Mesothelial cell of epicardium (in vitro differentiated cells): ENCODE measurements at regions not wholly inside any gene's neighbourhood (a gene's known extent, or its start where the extent isn't known, plus 50 kb on each side); places are given as distances from the start of the nearest gene placed in this dataset.

ENCODE experiments used
- DNase-seq, 2 experiments: peaks; one replicate each; pipeline ENCODE4 v3.0.0; 2021; ENCODE audit warnings: low spot score in 2 of 2; ENCODE audit not compliant: unreplicated experiment in 2 of 2
- H3K27ac Mint-ChIP-seq: 2 replicates; pipeline ENCODE4 v1.8.0; 2021; ENCODE audit warnings: mixed read lengths
- H3K27me3 Mint-ChIP-seq: 2 replicates; pipeline ENCODE4 v1.8.0; 2021; ENCODE audit warnings: low read depth, mixed read lengths
- H3K36me3 Mint-ChIP-seq: 2 replicates; pipeline ENCODE4 v1.8.0; 2021; ENCODE audit warnings: mixed read lengths
- H3K4me1 Mint-ChIP-seq: 2 replicates; pipeline ENCODE4 v1.8.0; 2021; ENCODE audit warnings: mixed read lengths
- H3K4me3 Mint-ChIP-seq: 2 replicates; pipeline ENCODE4 v1.8.0; 2021; ENCODE audit warnings: mild to moderate bottlenecking, moderate library complexity, mixed read lengths
- H3K9me3 Mint-ChIP-seq: 2 replicates; pipeline ENCODE4 v1.8.0; 2021; ENCODE audit warnings: mixed read lengths
- TF ChIP-seq, protein P1 (sequence below): fragments of 200-600 bp; sonication (generic); IDR thresholded peaks from one replicate; pipeline ENCODE4 v1.5.0; 2021; ENCODE audit warnings: antibody characterized with exemption; ENCODE audit not compliant: unreplicated experiment

DNA sequence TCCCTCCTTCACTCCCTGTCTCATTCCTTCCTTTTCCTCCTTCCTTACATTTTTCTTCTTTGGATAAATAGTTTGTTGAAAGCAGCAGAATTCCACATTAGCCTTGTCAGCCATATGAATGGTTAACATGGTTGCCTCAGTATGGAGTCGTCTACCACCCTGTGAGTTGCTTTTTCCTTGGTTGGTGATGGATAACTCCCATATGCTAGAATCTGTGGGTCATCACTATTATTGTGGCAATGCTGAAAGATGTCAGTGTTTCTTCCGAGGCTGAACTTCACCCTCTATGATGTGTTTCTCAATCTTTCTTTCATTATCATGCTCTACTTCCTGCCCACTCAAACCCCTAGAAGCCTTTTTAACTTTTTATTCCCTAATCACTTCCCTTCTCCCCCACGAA, 481.8 kb upstream of the KCNMB2 start:
- no peak overlapping the region for H3K27ac Mint-ChIP-seq
- no peak for DNase-seq

DNA sequence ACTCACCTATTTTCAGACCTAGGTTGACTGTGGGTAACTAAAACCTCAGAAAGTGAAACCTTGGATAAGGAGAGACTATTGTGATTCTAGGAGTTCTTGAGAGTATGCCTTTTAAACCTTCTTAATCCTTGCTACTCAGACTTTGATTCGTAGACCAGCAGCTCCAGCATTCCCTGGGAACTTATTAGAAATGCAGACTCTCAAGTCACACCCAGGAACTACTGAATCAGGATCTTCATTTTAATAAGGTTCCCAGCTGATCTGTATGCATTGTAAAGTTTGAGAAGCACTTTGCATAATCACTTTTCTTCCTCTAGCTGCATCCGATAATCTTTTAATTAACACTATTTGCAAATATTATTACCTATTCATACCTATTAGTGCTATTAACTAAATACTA, 480.3 kb upstream of the KCNMB2 start:
- no peak overlapping the region for H3K27ac Mint-ChIP-seq
- no peak overlapping the region for H3K4me3 Mint-ChIP-seq
- TF ChIP-seq, protein P1, sequence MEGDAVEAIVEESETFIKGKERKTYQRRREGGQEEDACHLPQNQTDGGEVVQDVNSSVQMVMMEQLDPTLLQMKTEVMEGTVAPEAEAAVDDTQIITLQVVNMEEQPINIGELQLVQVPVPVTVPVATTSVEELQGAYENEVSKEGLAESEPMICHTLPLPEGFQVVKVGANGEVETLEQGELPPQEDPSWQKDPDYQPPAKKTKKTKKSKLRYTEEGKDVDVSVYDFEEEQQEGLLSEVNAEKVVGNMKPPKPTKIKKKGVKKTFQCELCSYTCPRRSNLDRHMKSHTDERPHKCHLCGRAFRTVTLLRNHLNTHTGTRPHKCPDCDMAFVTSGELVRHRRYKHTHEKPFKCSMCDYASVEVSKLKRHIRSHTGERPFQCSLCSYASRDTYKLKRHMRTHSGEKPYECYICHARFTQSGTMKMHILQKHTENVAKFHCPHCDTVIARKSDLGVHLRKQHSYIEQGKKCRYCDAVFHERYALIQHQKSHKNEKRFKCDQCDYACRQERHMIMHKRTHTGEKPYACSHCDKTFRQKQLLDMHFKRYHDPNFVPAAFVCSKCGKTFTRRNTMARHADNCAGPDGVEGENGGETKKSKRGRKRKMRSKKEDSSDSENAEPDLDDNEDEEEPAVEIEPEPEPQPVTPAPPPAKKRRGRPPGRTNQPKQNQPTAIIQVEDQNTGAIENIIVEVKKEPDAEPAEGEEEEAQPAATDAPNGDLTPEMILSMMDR, result no peak
- no peaks in the 10 kb centered on the region for H3K27me3 Mint-ChIP-seq
- H3K4me1 Mint-ChIP-seq, result peaks cover 10% of the 10 kb centered on the region
- no peaks in the 10 kb centered on the region for H3K36me3 Mint-ChIP-seq
- DNase-seq, result no peak
- no peaks in the 10 kb centered on the region for H3K9me3 Mint-ChIP-seq

More for the DNA sequence above, 481.8 kb upstream of the KCNMB2 start:
- peaks cover 10% of the 10 kb centered on the region for H3K4me1 Mint-ChIP-seq
- TF ChIP-seq, protein P1, result no peak
- H3K9me3 Mint-ChIP-seq, result no peaks in the 10 kb centered on the region
- no peaks in the 10 kb centered on the region for H3K27me3 Mint-ChIP-seq
- H3K4me3 Mint-ChIP-seq, result no peak overlapping the region
- H3K36me3 Mint-ChIP-seq, result no peaks in the 10 kb centered on the region

DNA sequence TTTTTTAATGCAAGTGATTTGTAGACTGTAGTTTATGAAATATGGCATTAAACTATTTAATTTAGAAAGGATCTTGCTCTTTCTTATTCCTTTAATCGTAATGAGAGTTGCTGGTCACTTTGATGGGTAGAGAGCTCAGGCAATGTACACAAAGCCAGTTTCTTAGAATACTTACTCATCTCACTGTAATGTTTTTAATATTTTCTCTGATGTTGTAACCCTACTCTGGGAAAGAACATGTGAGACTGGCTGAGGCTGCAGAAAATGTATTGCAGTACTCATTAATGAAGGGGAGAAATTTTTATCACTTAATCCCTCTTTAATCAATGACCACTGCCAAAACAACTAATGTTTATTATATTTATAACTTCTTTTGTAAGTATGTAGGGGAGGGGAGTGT, 479.4 kb upstream of the KCNMB2 start:
- Mint-ChIP-seq H3K27ac (no peak overlapping the region), H3K9me3 (no peaks in the 10 kb centered on the region), H3K4me1 (peaks cover 10% of the 10 kb centered on the region), H3K4me3 (no peak overlapping the region), H3K36me3 (no peaks in the 10 kb centered on the region), H3K27me3 (no peaks in the 10 kb centered on the region)
- TF ChIP-seq, protein P1, result no peak
- no peak for DNase-seq

DNA sequence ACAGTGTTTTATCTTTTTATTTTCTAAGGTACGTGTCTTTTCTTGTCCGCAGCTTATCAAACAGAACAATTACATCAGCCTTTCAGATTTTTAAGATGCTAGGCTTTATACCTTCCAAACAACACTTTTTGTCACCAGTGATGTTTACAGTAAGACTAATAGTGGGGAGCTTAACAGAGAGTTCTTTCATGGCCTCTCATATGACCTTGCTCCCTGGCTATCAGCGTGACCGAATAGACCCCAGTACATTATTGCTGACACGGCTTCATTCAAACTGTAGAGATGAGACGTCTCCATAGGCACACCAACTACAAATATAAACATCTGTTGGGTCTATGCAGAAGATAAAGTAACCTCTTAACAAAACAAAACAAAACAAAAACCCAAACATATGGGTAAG, 477.6 kb upstream of the KCNMB2 start:
- H3K4me3 Mint-ChIP-seq, result no peak overlapping the region
- no peaks in the 10 kb centered on the region for H3K9me3 Mint-ChIP-seq
- DNase-seq, result no peak
- H3K4me1 Mint-ChIP-seq, result peaks cover 20% of the 10 kb centered on the region
- H3K27me3 Mint-ChIP-seq, result no peaks in the 10 kb centered on the region
- TF ChIP-seq, protein P1, result no peak
- no peak overlapping the region for H3K27ac Mint-ChIP-seq
- H3K36me3 Mint-ChIP-seq, result no peaks in the 10 kb centered on the region

DNA sequence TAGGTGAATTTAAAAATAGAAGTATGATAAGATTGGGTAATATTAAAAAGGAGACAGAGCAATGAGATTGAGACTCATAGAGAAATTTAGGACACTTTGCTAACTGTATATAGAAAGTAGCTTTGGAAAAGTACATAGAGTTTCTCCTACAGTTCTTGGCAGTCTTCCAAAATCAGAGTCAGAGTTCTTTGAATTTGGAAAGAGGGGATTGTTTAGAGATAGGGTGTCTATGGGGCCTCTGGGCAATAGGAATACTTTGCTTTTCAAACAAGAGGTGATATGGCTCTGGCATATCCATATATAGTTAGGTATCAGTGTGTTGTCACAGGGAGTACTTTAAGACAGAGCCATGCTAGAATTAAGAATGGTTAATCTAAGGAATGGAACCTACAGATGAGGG, 477.1 kb upstream of the KCNMB2 start:
- H3K9me3 Mint-ChIP-seq, result no peaks in the 10 kb centered on the region
- no peak overlapping the region for H3K27ac Mint-ChIP-seq
- no peak for DNase-seq
- TF ChIP-seq, protein P1, result no peak
- no peaks in the 10 kb centered on the region for H3K27me3 Mint-ChIP-seq
- peaks cover 20% of the 10 kb centered on the region for H3K4me1 Mint-ChIP-seq
- no peak overlapping the region for H3K4me3 Mint-ChIP-seq
- no peaks in the 10 kb centered on the region for H3K36me3 Mint-ChIP-seq

DNA sequence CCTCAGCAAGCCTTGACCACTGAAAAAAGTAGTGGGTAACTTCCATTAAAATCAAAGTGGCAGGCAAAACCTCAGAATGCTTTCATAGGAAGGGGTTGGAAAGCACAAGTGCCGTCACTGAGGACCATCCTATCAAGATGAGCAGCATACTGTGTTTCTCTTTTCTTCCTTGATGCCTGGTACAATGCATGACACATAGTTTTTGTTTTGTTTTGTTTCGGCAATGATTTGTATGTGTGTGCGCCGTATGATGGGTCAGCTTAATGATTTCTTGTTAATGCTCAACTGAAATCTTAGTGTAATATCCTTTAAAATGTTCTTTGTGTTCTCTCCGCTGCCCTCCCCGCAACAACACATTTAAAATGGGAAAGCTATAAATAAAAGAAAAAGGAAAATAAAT, 476.4 kb upstream of the KCNMB2 start:
- Mint-ChIP-seq H3K27me3 (no peaks in the 10 kb centered on the region), H3K36me3 (no peaks in the 10 kb centered on the region), H3K4me1 (peaks cover 15% of the 10 kb centered on the region), H3K4me3 (no peak overlapping the region), H3K27ac (no peak overlapping the region), H3K9me3 (peaks cover 3% of the 10 kb centered on the region)
- DNase-seq, result no peak
- TF ChIP-seq, protein P1, result no peak
